ENCODE measurements at regions not wholly inside any gene's neighbourhood (a gene's known extent, or its start where the extent isn't known, plus 50 kb on each side); places are given as distances from the start of the nearest gene placed in this dataset.

GRCh38 chr2:11953258-11953657, 206.8 kb downstream of the LPIN1 start:
- DNase-seq (ENCODE audit: low spot score) = no peak

GRCh38 chr2:11955314-11955713, 208.9 kb downstream of the LPIN1 start:
- no peak for DNase-seq (ENCODE audit: low spot score)

DNA sequence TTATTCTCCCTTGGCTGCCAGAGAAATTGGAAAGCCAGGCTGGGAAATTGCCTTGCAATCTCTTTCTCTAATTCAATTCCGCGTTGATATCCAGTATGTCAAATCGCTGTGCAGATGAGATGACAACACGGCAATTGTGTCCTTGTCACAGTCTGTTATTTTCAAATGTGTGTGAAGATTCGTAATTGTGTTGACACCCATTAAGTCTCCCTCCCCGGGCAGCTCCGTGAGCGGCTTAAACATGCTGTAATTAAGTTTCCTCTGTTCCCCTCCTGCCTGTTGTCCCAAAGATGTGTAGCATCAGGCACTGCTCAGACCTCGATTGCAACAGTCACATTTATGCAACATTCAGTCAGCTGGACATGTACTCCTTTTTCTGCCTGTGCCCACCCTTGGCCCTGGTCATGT, 209.5 kb downstream of the LPIN1 start:
- no peak for DNase-seq (ENCODE audit: low spot score)

DNA sequence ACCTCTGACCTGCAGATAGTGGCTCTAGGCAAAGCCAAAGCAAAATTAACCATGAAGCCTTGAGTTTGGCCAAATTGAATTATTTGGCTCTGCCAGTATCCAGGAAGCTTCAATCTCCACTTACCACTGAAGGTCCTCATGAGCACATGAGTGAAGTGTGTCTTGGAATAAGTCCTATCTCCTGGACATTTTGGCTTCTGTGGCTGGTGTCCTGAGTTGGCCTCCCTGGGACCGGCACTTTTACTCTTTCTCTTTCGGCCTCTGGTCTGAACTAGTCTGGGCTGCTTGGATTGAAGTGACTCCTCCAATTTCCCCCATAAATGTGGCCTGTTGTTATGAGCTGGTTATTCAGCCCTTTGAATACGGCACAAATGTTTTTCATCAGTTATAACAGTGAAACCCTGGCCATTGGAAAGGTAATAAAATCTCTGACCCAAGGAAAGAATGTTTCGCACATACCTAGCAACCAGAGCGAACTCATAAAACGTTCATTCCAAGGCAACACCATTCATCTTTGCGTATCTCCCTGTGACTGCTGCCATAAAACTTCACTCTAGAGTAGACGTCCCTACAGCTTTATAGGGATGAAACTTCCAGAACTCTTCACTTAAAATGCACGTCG, 216.4 kb downstream of the LPIN1 start:
- no peak for DNase-seq (ENCODE audit: low spot score)

DNA sequence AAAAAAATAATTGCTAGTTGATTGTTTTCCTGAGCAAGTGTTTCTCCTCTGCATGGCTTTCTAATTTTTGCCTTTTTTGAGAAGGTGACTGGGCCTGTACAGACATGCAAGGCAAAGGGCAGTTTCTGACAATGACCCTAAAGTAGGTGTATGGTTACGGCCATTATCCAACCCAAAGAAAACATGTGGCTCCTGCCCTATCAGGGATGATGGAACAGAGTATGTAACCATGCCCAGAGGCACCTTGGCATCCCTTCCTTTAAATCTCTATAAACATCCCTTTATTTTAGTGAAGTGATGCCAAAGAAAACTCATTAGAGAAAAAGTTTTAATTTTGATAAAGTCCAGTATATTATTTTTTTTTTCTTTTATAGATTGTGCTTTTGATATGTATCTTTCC, 217.5 kb downstream of the LPIN1 start:
- DNase-seq (ENCODE audit: low spot score) = no peak

DNA sequence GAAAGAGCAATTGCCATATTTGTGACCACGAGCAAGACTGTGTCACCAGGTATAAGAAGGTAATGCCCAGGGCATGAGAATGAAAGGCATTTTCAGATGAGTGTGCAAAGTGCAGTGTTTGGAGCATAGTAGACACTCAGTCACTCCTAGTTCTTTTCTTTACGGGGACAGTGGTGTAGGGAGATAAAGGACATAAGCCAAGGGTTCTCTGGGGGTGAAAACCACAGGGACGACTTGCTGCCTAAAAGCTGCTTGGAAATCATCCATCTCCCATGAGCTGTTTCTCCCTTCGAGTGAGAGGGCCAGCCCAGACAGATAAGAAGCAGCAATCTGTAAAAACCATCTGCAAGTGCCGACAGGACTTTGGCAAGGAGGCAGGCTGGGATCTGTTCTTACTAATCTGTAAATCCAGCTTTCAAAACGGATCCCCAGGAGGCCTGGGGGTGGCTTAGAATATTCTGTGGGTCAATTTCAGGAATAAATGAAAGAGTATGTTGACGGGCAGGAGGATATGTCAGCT, 221.6 kb downstream of the LPIN1 start:
- DNase-seq (ENCODE audit: low spot score) = no peak

- DNase-seq (ENCODE audit: low spot score) = no peak
These were observed 222.1 kb downstream of the LPIN1 start for GRCh38 chr2:11968521-11968920.

- DNase-seq (ENCODE audit: low spot score) = no peak
These were observed 223.3 kb downstream of the LPIN1 start for GRCh38 chr2:11969774-11970173.

GRCh38 chr2:11974573-11974972, 228.1 kb downstream of the LPIN1 start:
- no peak for DNase-seq (ENCODE audit: low spot score)

- no peak for DNase-seq (ENCODE audit: low spot score)
These were observed 228.9 kb downstream of the LPIN1 start for GRCh38 chr2:11975373-11975772.

GRCh38 chr2:11976073-11976472, 229.6 kb downstream of the LPIN1 start:
- DNase-seq (ENCODE audit: low spot score) = no peak

DNA sequence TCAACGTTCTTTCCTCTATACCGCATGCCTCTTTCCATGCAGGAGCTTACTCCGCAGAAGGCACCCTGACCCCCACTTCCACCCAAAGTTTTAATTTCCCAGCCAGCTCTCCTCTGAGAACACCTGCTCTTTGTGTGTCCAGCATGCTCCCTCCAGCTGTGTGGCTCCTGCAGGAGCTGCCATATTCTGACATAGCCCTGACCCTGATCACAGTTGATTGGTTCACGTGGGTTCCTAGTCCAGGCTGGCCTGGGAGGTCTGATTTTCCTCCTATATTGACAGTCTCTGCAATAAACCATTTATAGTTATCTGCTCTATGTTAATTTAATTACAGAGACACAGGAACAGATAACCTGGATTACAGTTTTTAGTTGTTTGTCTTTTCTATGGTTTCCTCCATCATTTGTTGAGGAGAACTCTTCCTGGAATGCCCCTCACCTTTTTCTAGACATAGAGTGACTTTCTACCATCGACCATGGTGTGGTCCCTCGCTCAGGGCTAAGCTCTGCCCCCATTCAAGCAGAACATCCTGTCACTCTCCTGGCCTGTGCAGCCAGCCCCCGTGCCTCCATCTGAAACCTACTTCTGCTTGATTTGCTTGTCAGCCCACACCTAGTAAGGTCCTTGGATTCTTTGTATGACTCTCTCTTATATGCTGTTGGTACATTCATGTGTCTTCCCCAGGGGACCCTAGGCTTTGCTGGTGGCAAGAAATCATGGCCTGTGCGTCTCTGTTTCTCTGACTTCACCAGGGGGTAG, 231.5 kb downstream of the LPIN1 start:
- DNase-seq (ENCODE audit: low spot score) = no peak

GRCh38 chr2:11980809-11981208, 234.4 kb downstream of the LPIN1 start:
- DNase-seq (ENCODE audit: low spot score) = no peak

DNA sequence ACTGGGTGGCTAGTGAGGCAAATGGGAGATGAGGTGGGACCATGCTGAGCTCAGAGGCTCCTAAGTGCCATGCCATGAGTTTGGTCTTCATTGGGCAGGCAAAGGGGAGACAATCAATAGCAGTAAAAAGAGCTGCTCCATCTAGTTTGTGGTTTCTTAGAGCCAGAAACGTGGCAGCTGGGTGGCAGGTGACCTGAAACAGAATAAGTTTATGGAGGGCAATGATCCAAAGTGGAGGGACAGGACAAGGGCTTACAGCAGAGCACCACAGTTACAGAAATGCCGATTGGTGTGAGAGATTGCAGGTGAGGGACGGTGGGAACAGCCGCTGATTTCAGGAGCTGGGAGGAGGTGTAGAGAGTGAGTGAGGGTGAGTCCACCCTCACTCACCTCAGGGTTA, 237.0 kb downstream of the LPIN1 start:
- no peak for DNase-seq (ENCODE audit: low spot score)

GRCh38 chr2:11983870-11984269, 237.4 kb downstream of the LPIN1 start:
- DNase-seq (ENCODE audit: low spot score) = no peak

DNA sequence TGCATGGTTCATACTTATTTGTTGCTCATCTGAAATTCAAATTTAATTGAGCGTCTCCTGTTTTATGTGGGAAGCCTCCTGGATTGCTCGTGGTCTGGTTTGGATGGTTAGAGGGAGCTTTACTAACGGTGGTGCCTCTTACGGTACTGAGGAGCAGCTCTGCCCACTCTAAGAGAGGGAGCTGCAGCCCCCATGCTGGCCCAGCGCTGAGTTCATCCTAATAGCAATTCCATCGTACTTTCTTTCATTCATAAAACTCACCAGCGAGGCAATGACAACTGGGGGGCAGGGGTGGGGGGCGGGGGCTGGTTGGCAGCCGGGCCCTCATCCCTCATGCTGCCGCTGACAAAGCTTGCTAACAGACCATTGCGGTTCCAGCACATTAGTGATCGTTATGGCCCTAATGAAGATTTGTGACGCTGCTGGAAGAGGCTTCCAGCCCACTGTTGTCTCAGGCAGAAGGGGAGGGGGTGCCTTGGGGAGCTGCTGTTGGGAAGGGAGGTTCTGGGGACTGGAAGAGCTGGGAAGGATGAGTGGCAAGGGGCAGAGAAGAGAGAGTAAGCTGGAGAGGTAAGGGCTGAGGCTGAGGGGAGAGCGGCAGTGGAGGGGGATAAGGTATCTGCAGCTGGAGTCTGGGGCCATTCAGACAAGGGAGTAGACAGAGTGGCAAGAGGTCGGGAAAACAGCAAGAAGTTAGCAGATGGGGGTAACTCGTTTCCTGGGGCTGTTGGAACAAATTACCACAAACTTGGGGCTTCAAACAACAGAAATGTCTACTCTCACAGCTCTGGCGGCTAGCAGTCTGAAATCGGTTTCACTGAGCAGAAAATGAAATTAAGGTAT, 238.1 kb downstream of the LPIN1 start:
- DNase-seq (ENCODE audit: low spot score) = no peak

- DNase-seq (ENCODE audit: low spot score) = no peak
These were observed 239.6 kb downstream of the LPIN1 start for GRCh38 chr2:11985817-11986566.

DNA sequence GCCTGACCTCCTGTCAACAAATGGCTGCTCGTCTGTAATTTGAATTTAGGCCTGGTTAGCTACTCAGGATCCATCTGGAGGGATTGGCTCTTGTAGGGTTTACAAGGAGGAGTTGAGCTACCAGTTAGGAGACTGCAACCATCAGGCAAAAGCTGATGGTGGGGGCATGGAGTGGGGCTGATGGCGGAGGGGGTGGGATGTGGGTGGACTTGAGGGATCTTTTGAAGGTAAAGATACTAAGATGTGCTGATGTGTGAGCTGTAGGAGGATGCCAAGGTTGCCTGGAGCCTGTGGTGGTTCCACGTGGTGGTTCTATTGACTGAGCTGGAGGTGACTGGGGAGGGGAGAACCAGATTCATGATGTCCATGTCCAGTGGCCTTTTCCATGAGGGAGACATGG, 240.7 kb downstream of the LPIN1 start:
- no peak for DNase-seq (ENCODE audit: low spot score)

DNA sequence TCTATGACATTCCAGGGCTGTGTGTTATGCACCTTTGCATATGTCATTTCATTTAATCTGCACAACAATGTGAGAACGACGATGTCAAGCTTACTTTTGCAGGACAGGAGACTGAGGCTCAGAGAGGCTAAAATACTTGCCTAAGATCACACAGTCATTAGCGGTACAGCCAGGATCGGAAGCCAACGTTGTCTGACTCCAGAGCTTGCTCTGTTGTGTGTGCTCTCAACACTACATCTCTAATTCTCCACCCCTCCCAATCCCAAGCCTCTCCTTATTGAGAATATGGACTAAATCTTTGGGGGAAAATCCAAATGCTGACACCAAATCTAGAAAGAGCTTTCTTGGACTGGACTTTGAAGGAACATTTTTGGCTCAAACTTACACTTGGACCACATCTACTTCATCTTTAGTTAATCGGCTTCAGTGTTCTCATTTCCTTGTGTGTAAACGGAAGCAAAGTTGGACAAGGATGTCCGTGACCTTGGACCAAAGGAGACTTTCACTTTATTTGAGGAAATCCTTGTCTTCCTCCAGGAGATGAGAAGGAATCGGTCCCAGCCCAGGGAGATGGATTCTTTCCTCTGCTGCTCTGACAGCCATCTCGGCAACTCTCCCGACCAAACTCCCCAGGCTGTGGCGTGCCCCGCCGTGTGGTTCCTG, 242.4 kb downstream of the LPIN1 start:
- no peak for DNase-seq (ENCODE audit: low spot score)

DNA sequence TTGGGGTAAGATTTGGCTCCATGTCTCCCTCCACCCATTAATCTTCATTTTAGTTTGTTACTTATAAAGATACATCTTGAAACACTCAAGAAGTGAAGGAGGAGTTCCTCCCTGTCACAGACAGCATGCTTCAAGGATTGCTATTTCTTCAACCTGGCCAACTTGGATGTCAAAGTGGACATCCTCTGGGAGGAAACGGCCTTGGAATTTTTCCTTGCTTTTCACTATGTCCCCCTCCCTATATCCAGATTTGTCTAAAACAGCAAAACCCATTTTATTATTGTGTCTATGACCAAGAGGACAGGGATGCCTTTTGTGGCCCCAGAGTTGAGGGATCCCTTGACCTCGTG, 242.9 kb downstream of the LPIN1 start:
- no peak for DNase-seq (ENCODE audit: low spot score)

DNA sequence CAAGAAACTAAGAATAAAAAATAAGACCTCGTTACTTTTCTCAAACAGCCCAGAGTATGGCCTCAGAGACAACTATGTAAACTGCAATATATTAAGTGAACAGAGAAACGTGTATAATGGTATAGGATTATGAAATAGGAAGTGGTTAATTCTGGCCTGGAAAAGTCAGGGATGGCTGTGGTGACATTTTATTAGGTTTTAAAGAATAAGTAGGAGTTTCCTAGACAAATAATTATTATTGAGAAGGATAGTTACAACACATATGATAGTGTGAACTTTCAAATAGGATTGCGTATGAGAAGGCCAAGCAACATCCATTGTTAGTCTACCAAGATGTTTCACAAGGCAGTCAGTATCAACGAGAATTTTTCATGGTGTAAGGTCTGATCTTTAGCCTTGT, 244.1 kb downstream of the LPIN1 start:
- DNase-seq (ENCODE audit: low spot score) = no peak

DNA sequence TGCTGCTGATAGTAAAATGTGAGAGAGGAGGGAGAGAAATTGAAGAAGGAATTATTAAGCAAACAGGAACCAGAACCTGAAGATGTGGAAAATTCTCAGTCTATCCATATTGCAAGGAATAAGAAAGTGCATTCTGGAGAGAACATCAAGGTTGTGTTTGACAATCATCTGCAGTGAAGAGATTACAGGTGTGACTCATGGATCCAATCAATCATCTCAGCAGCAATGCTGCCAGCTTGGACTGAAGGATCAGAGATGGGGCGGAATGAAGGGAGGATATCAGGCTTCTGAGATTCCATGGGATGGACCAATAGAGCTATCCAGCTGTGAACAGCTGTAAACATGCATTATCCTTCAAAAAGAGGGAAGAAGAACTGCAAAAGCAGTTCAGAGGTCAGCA, 247.3 kb downstream of the LPIN1 start:
- no peak for DNase-seq (ENCODE audit: low spot score)
